Muscle of back (tissue), 3 donors: ENCODE measurements at regions not wholly inside any gene's neighbourhood (a gene's known extent, or its start where the extent isn't known, plus 50 kb on each side); places are given as distances from the start of the nearest gene placed in this dataset.

ENCODE experiments used
- DNase-seq, 3 donors: peaks; one replicate each; pipeline versions ENCODE4 v3.0.0 to v3.0.0-alpha.2; 2013

DNA sequence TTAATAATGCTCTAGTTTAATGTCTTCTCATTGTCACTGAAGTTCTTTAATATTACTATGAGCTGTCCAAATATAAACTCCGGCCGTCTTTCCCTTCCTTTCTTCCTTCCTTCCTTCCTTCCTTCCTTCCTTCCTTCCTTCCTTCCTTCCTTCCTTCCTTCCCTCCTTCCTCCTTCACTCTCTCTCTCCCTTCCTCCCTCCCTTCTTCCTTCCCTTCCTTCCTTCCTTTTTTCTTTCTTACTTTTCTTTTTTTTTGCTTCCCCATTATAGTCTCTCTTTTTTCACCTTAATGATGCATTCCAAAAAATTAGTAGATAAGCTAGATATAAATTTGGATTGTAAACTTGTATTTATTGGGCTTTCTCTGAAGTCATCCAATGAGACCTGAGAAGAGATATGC lies 431.0 kb upstream of the ADGRL4 start:
- DNase-seq = no peak

DNA sequence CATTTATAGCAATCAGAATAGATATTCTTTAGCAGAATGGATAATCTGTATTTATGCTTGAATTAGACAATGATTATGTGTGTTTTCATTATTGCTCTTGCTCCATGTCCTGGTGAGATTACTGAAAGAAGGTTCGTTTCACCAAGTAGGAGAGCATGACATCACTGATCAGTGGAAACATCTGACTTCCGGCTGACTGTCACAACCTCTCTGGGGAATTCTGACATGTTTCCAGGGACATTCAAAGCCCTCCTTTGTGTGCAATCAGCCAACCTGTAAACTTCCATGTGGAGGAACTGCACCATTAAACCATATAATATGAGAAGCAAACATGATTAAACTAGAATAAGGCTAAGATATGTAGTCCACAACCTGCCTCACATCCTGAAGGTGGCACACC lies 424.8 kb upstream of the ADGRL4 start:
- DNase-seq = no peak

DNA sequence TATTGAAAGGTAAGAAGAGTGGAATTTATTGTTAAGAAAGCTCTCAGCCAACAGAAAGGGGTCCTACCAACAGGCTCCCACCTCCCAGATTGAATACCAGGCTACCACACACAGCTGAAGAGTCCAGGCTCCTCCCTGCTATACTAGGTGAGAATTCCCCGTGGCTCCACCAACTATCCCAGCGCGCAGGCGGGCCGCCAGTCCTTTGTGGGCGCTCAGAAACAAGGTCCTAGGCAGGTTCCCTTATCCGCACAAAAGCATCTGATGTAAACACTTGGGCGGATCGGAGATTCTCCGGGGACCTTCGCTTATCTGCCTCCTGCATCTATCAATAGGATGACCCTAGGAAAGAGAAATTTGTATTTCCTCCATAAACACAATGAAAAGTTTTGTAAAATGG lies 423.9 kb upstream of the ADGRL4 start:
- no peak for DNase-seq

DNA sequence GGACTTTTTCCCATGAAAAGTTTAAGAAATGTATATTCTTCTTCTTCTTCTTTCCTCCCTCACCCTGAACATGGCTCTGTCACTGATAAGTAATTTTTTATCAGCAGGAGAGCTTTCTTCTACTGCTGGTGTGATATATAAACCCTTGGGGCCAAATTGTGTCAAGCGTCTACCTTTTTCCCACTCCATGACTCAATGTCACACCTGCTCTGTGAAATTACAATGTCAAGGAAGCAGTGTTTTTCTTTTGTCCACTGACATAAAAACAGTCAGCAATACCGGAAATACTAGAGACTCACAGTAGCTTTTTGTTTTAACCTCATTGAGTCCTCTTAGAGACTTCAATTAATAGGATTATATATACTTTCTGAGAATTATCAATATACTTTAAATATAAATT lies 416.2 kb upstream of the ADGRL4 start:
- no peak for DNase-seq

DNA sequence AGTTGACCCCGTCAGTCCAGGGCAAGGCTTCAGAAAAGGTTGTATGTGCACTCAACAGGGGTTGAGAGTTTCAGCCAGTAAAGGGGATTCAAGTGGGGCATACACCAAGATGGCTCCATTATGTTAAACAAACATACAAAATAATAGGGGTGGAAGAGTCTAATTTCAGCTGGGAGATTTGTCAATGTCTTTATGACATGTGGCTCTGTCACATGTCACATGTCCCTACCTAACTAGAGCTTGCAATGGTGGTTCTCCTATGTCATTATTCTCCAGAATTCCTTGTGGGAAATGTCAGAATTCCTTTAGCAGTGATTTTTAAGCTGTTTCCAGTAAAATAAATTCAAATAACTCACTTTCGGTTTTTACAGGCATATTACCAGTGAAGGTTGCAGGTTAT lies 392.0 kb upstream of the ADGRL4 start:
- no peak for DNase-seq

DNA sequence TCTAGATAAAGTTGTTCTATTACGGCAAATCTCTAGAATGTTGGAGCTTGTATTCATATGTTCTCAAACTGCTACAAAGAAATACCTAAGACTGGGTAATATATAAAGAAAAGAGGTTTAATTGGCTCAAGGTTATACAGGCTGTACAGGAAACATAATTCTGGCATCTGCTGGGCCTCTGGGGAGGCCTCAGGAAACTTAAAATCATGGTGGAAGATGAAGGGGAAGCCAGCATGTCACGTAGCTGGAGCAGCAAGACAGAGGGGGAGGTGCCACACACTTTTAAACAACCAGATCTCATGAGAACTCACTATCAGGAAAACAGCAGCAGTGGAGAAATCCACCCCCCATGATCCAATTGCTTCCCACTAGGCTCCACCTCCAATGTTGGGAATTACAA lies 390.4 kb upstream of the ADGRL4 start:
- DNase-seq = no peak

DNA sequence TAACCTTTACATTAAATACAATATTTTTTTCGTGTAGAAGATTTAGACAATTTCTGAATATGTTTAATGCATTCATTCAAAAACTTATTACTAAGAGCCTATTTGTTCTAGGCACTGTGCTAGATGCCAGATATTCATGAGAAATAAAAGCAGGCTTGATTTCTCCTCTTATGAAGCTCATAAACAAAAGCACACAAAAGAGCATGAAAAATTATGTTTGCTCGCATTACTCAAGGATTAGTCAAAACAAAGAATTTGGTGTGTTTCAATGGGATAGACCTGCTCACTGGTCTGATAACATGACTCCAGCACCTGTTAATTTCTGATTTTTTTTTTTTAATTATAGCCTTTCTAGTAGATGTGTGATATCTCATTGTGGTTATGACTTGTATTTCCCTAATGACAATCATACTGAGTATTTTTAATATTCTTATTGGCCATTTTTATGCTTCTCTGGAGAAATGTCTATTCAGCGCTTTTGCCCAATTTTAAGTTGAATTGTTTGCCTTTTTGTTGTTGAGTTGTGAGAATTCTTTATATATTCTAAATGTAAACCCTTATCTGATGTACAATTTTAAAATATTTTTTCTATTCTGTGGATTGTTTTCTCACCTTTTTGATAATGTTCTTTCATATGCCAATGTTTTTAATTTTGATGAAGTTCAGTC lies 382.3 kb upstream of the ADGRL4 start:
- no peak for DNase-seq

DNA sequence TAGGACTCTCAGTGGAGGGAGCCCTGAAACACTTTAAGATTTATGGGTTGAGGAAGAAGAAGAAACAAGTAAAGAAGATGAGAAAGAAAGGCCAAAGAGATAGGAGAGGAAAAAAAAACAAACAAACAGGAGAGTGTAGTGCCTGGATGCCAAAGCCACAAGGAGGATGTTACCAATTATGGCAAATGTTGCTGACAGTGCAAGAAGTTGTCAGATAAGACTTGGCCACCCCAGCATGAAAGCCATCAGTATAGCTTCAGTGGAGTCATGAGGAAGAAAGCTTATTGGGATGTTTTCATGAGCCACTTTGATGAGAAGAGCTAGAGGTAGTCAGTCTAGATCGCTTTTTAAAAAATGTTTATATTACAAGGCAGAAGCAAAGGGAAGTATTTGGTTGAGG lies 380.2 kb upstream of the ADGRL4 start:
- DNase-seq = no peak

DNA sequence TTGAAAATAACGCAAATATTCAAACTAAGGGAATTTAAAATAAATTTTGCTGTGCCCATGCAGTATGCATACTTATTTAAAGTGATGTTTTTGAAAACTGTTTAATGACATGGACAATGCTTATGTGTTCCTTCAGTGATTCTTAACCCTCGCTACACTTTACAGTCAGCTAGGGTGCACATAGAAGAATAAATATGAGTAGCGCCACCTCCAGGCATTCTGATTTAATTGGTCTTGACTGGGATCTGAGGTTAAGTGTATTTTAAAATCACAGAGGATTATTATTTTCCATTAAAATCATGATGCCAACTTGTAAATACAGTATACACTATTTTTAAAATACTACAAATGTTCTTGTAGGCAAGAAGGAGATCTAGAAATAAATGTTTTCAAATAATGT lies 373.5 kb upstream of the ADGRL4 start:
- no peak for DNase-seq

DNA sequence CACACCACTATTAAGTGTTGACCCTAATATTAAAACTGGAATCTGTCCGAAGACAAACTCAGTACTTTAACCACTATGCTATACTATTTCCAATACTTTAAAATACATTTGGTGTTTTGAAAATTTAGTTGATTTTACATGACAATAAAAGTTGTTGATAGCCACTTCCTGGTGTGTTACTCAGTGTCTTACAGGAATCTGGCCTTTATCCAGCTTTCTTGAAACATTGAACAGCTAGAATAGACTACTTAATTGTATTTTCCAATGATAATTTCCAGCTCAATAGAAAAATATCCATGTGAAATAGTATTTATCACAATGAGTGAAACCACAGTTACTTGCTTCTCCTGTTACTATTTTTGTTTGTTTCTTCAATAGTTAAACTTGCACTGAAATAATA lies 369.6 kb upstream of the ADGRL4 start:
- DNase-seq = no peak

DNA sequence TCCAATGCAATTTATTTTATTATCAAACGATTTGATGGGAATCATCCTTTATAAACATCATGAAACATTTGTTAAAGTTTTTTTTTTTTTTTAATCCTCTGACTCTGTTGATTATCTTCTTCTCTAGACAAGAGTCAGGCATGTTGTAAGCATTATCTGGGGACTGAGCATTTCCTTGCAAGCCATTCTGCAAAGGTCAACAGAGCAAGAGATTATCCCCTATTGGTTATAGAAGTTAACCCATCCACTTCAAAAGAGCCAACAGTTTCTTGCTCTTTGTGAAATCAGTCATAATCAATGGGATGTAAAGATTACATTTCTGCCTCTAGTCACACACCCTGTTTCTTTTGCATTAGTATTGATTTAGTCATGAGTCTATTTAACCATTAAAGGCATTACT lies 368.8 kb upstream of the ADGRL4 start:
- DNase-seq = no peak

DNA sequence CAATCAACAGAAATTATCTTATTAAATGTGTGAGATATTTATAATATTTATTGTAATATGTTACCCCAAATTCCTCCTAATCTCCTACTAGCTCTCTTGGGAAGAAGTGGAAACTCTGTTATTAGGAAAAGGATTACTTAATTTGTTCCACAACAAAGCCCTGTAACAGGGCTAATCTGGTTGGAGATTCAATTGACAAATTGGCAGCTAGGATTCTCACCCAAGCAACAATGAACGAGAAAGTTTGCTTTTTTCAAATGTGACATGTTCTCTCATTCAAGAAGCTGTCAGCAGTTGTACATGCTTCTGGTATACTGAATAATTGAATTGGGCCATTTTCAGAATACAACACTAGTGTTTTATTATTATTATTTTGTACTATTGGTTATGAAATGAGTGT lies 367.9 kb upstream of the ADGRL4 start:
- DNase-seq = no peak

DNA sequence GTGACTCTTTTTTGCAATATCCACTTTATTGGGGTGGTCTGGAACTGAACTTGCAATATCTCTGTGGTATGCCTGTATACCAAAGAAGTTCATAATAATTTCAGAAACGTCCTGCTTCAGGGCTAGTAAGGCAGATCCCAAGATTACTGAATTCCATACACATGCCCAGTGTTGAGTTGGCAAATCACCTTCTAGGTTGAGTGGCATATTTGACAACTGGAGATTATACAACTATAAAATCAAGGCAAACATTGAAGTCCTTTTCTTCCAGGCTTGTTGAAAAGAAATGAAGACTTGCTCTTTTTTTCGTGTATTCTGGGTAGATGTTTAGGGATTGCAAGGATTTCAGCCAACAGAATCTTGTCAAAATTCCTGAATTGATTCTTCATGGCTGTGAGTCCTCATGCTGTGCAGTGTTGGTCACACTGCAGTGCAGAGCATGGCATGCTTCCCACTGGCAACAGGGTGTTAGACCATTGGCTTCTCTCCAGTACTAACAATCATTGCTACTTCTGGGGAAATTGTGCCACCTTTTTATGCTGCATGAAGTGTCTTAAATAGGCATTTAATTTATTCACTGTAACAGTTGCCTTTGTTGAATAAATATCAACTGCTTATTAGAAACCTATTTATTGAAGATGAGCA lies 367.1 kb upstream of the ADGRL4 start:
- DNase-seq = peak; percentile 33 to 57 (median 48)

DNA sequence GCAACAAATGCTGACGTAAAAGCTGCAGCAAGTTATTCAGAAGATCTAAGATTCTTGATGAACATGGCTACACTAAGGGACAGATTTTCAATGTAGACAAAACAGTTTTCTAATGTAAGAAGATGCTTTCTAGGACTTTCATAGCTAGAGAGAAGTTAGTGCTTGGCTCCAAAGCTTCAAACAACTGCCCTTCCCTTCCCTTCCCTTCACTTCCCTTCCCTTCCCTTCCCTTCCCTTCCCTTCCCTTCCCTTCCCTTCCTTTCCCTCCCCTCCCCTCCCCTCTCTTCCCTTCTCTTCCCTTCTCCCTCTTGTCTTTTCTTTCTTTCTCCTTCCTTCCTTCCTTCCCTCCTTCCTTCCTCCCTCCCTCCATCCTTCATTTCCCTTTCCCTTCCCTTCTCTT lies 365.3 kb upstream of the ADGRL4 start:
- no peak for DNase-seq

DNA sequence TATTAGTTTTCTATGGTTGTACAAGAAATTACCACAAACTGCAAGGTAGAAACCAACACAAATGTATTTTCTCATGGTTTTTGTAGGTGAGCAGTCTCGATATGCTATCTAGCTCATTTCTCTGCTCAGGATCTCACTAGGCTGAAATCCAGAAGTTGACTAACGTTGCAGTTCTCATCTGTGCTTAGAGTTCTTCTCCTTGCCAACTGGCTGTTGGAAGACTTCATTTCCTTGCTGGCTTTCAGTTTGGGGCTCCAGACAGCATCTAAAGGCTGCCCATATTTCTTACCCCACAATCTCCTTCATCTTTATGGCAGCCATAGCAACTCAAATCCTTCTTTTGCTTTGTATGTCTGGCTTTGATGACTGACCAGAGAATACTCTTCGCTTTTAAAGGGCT lies 362.6 kb upstream of the ADGRL4 start:
- DNase-seq = no peak

DNA sequence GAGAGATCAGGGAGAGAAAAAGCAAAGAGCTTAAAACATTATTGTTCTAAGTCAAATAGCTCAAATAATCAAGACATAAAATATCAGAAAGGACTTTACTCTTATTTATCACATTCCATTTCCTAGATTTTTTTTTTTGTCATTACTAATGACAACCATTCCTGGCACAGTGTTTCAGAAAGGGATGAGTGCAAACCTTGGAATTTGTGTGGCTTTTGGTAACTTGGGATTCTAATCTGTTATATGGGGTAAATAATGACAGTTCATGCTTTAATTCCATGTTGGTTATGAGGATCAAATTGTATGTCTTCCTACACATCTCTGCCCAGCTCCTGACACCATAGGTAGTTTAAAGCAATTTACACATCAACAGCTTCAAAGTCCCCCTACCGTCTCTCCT lies 358.4 kb upstream of the ADGRL4 start:
- peak in 1 of 3 donors; percentile 25 for DNase-seq

DNA sequence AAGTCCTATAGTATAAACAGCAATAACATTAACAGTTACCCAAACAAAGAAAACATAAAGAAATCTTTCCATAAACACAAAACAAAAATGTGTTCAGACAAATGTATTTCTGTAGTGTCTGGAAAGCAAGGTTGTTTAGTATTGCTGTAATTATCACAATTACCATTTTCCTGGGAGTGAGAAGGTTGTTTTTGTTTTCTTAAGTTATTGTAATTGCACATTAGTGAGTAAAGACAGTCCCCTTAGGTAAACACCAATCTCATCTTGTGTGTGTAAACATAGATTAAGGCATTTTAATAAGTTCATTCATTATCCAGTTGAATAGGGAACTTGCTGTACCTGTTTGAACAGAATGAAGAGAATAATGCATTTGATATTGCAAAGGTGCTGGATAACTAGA lies 356.9 kb upstream of the ADGRL4 start:
- no peak for DNase-seq

DNA sequence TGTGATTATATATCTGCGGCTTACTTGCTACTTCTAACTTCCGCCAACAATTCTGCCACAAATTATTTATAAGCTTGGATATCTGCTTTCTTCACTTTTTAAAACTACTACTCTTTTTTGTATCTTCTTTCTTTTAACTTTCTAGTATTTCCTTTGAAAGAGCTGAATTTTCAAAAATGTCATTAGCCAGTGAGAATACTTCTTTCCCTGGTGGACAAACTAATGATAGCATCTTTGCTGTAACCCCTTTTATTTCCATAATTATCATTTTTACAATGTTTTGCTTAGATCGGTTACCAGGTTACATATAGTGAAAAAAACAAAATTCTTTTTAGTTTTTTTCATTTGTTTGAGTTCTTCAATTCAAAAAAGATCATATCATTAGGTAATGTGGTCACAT lies 355.9 kb upstream of the ADGRL4 start:
- DNase-seq = no peak

DNA sequence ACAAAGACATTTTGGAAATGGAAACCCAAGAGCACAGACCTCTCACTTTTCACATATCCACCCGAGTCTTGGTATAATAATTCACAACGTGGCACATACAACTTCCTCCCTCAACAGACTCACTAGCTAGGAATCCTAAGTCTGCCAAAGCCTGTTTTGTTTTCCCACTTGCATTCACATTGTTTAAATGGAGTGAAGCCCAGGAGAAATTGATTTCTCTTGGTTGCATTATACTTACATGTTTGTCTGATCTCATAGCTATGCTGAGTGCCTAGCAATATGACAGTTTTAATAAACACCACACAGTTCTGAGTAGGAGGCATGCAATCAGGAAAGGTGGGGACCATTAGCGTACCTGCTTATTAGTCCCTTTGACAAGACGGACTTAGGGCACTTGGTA lies 348.6 kb upstream of the ADGRL4 start:
- peak in 1 of 3 donors; percentile 21 for DNase-seq

DNA sequence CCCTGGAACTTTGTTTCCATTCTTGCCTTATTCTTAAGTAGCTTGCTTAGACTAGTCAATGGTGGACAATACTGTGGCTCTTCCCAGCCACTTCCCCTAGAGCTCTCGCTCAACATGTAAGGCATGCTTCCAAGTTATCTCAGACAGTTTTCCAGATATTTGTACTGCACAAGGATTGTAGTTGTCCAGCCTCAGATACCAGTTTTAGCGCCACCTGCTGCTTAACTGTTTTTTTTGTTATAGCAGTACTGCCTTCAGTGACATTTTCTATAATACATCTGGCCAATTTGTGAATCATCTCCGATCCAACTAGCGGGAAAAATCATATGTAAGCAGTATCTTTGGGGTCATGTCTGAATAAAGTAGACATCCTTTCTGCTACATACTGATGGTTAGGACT lies 346.7 kb upstream of the ADGRL4 start:
- DNase-seq = peak; percentile 16 to 32 (median 20)

DNA sequence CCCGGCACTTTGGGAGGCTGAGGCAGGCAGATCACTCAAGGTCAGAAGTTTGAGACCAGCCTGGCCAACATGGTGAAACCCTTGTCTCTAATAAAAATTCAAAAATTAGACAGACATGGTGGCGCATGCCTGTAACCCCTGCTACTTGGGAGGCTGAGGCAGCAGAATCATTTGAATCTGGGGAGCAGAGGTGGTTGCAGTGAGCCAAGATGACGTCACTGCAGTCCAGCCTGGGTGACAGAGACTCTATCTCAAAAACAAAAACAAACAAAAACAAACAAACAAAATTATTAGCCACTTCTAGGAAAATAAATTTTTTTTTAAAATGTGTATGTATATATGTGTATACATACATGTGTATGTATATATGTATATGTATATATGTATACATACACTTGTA lies 320.3 kb upstream of the ADGRL4 start:
- DNase-seq = no peak

DNA sequence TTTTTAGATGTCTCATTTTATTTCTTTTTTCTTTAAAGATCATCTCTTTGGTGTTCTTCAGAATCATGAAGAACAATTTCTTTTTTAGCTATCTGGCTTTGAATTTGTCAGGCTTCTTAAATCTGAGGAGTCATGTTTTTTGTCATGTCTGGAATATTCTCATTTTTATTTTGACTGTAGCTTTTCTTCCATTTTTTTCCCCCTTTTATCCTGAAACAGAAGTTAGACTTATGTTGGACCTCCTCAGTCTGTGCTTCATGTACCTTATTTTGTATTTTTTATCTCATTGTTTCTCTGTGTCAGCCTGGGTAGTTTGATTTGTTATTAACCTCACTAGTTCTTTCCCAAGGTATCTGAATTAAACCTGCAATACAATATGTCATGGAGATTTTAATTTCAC lies 319.2 kb upstream of the ADGRL4 start:
- DNase-seq = no peak

DNA sequence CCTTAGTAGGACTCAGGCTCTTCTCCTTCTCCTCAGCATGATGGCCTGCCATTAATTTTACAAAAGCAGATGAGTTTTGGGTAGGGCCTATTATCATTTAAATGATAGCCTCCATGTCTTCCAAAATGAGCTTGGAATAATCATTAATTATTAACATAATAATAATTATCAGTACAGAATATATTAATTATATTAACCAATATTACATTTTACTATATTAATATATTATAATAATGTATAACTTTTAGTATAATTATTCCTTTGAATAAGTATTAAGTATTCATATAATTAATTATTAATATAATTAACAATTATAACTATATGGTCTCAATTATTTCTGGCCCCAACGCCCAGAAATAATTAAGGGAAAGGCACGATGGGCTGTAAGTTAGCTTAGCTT lies 318.6 kb upstream of the ADGRL4 start:
- no peak for DNase-seq
